Naive thymus-derived CD8-positive, alpha-beta T cell (primary cell): ENCODE measurements at regions not wholly inside any gene's neighbourhood (a gene's known extent, or its start where the extent isn't known, plus 50 kb on each side); places are given as distances from the start of the nearest gene placed in this dataset.
"Not testable (repeated sequence)": the region's sequence is repeated elsewhere in the genome, so short reads cannot be mapped to it uniquely, and the experiment has no call there.

ENCODE experiments used
- ATAC-seq, 2 donors: fragments of 150-1000 bp; cut with Tn5 transposase in 1 of 2; sonication (Bioruptor Pico), chemical (Tn5 transposase) in 1 of 2; 1 replicate in 1 of 2; 2 replicates in 1 of 2; pipeline ENCODE4 v1.10.0; 2021; ENCODE audit warnings: mild to moderate bottlenecking in 2 of 2, moderate library complexity in 2 of 2
- POLR2A ChIA-PET: fragments of 350-600 bp; sonication (Branson Sonifier 250); formaldehyde crosslinking; loops from one replicate; lab custom pipeline; 2021; ENCODE audit warnings: antibody characterized with exemption; lab: Charles Lee
- DNase-seq, 10 donors: peaks; one replicate each; pipeline versions ENCODE4 v3.0.0 to v3.0.0-alpha.2; 2020 to 2022
- H3K27ac Mint-ChIP-seq, 10 donors: one replicate each; pipeline ENCODE4 v1.8.0; 2020 to 2022; ENCODE audit warnings: mild to moderate bottlenecking in 10 of 10, mixed read lengths in 10 of 10, moderate library complexity in 4 of 10, inconsistent platforms in 1 of 10
- H3K27me3 Mint-ChIP-seq, 5 donors: one replicate each; pipeline ENCODE4 v1.8.0; 2021 to 2022; ENCODE audit warnings: mixed read lengths in 5 of 5
- H3K36me3 Mint-ChIP-seq, 3 donors: one replicate each; pipeline ENCODE4 v1.8.0; 2020 to 2022; ENCODE audit warnings: mixed read lengths in 3 of 3, mild to moderate bottlenecking in 2 of 3, inconsistent platforms in 1 of 3
- H3K4me1 Mint-ChIP-seq, 4 donors: one replicate each; pipeline ENCODE4 v1.8.0; 2021 to 2022; ENCODE audit warnings: mixed read lengths in 4 of 4
- H3K4me3 Mint-ChIP-seq, 10 donors: one replicate each; pipeline ENCODE4 v1.8.0; 2020 to 2022; ENCODE audit warnings: mild to moderate bottlenecking in 10 of 10, mixed read lengths in 10 of 10, moderate library complexity in 6 of 10, inconsistent platforms in 1 of 10
- H3K9me3 Mint-ChIP-seq, 9 donors: one replicate each; pipeline ENCODE4 v1.8.0; 2020 to 2022; ENCODE audit warnings: mixed read lengths in 9 of 9, mild to moderate bottlenecking in 3 of 9, inconsistent platforms in 1 of 9, moderate library complexity in 1 of 9

DNA sequence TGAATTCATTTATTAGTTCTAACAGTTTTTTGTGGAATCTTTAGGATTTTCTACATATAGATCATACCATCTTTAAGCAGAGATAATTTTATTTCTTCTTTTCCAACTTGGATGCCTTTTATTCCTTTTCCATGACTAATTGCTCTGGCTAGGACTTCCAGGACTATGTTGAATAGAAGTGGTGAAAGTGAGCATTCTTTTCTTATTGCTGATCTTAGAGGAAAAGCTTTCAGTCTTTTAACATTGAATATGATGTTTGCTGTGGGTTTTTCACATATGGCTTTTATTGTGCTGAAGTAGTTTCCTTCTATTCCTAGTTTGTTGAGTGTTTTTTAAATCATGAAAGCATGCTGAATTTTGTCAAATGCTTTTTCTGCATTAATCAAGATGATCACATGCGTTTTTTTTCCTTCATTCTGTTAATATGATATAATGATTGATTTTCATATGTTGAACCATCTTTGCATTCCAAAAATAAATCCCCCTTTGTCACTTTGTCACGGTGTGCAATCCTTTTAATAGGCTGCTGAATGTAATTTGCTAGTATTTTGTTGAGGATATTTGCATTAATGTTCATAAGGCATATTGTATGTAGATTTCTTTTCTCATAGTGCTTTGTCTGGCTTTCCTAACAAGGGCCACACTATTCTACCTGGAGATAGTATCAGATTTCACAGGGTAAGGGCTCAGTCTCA, 92.9 kb downstream of the ZNF467 start:
- H3K27ac Mint-ChIP-seq = no peak overlapping the region
- ATAC-seq = no peak
- peaks cover 0 to 28% (median 9%) of the 10 kb centered on the region in 9 donors for H3K9me3 Mint-ChIP-seq
- POLR2A ChIA-PET = no interaction called here
- H3K27me3 Mint-ChIP-seq = peaks cover 21 to 54% (median 31%) of the 10 kb centered on the region in 5 donors
- DNase-seq = no peak
- H3K4me3 Mint-ChIP-seq = no peak overlapping the region
- no peaks in the 10 kb centered on the region for H3K4me1 Mint-ChIP-seq
- H3K36me3 Mint-ChIP-seq = peaks cover 2 to 11% (median 10%) of the 10 kb centered on the region in 3 donors

DNA sequence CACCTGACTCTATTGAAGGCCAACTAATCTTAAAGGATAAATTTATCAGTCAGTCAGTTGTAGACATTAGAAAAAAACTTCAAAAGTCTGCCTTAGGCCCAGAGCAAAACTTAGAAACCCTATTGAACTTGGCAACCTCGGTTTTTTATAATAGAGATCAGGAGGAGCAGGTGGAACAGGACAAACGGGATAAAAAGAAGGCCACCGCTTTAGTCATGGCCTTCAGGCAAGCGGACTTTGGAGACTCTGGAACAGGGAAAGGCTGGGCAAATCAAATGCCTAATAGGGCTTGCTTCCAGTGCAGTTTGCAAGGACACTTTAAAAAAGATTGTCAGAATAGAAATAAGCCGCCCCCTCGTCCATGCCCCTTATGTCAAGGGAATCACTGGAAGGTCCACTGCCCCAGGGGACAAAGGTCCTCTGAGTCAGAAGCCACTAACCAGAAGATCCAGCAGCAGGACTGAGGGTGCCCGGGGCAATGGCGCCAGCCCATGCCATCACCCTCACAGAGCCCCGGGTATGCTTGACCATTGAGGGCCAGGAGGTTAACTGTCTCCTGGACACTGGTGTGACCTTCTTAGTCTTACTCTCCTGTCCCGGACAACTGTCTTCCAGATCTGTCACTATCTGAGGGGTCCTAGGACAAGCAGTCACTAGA, 98.5 kb downstream of the ZNF467 start:
- ATAC-seq, H3K4me1 Mint-ChIP-seq, H3K36me3 Mint-ChIP-seq, DNase-seq, POLR2A ChIA-PET, H3K27ac Mint-ChIP-seq, H3K4me3 Mint-ChIP-seq: not testable (repeated sequence)
- peaks cover 16 to 61% (median 47%) of the 10 kb centered on the region in 5 donors for H3K27me3 Mint-ChIP-seq
- peaks cover 0 to 10% (median 2%) of the 10 kb centered on the region in 9 donors for H3K9me3 Mint-ChIP-seq

DNA sequence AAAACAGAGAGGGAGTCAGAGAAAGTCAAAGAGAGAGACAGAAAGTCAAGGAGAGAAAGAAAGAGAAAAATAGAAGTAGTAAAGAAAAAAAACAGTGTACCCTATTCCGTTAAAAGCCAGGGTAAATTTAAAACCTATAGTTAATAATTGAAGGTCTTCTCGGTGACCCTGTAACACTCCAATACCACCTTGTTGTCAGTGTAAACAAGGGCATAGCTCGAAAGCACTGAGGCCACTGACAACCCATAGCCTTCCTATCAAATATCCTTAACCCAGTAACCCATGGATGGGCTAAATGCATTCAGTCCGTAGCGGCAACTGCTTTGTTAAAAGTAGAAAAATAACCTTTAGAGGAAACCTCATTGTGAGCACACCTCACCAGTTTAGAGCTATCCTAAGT, 100.4 kb downstream of the ZNF467 start:
- POLR2A ChIA-PET = no interaction called here
- no peak for ATAC-seq
- no peaks in the 10 kb centered on the region for H3K36me3 Mint-ChIP-seq

DNA sequence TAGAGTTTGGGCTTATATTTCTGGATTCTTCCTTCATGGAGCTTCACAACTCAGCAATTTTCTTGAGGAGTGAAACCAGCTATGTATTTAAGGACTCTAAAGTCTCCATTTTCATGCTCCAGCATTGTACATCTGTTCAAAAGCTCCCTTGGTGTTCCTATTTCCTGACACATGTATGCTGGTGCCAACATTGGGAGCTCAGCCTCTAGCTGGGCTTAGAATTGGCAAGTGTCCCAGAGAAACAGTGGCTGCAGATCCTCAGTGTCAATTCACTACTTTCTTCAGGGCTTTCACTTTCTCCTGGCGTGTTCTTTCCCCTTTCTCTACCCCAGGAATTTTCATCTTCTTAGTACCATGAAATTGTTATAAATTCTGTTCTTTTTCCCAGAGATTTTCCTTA, 103.1 kb downstream of the ZNF467 start:
- H3K27me3 Mint-ChIP-seq = peaks cover 15 to 62% (median 41%) of the 10 kb centered on the region in 5 donors
- DNase-seq (no peak), ATAC-seq (no peak)
- POLR2A ChIA-PET = no interaction called here
- no peak overlapping the region for H3K4me3 Mint-ChIP-seq
- H3K9me3 Mint-ChIP-seq = no peaks in the 10 kb centered on the region
- H3K27ac Mint-ChIP-seq = no peak overlapping the region
- no peaks in the 10 kb centered on the region for H3K4me1 Mint-ChIP-seq
- no peaks in the 10 kb centered on the region for H3K36me3 Mint-ChIP-seq

More for the DNA sequence above, 100.4 kb downstream of the ZNF467 start:
- H3K27me3 Mint-ChIP-seq = peaks cover 12 to 57% (median 40%) of the 10 kb centered on the region in 5 donors
- DNase-seq = no peak
- no peaks in the 10 kb centered on the region for H3K4me1 Mint-ChIP-seq
- H3K4me3 Mint-ChIP-seq = no peak overlapping the region
- H3K27ac Mint-ChIP-seq = no peak overlapping the region
- no peaks in the 10 kb centered on the region for H3K9me3 Mint-ChIP-seq

DNA sequence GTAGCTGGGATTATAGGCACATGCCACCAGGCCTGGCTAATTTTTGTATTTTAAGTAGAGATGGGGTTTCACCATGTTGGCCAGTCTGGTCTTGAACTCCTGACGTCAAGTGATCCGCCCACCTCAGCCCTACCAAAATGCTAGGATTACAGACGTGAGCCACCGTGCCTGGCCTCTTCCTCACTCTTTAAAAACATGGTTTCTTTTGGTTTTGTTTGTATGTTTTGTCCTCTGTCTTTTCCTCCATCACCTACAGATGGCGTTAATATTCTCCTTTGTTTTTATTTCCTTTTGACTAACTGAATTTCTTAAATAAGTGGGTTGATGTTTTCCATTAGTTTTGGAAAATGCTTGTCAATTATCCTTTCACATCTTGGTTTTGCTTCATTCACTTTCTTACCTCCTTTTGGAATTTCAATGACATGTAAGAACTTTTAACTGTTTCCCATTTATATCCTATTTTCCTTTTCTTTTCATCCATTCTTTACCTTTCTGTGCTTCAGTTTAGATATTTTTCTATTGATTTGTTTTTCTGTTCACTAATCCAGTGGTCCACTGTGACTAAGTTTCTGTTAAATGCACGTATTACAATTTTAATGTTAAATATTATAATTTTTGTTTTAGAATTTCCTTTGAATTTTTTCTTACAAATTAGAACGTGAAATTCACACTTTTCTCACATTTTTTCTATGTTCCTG, 104.1 kb downstream of the ZNF467 start:
- peak overlapping the region in 1 of 10 donors; percentile 25 for H3K27ac Mint-ChIP-seq
- no peaks in the 10 kb centered on the region for H3K4me1 Mint-ChIP-seq
- no peaks in the 10 kb centered on the region for H3K9me3 Mint-ChIP-seq
- POLR2A ChIA-PET = no interaction called here
- no peaks in the 10 kb centered on the region for H3K36me3 Mint-ChIP-seq
- DNase-seq = peak in 3 of 10 donors; percentile 12 to 15 (median 13)
- H3K4me3 Mint-ChIP-seq = no peak overlapping the region
- ATAC-seq = peak in 1 of 2 donors; percentile 29
- H3K27me3 Mint-ChIP-seq = peaks cover 17 to 64% (median 38%) of the 10 kb centered on the region in 5 donors

DNA sequence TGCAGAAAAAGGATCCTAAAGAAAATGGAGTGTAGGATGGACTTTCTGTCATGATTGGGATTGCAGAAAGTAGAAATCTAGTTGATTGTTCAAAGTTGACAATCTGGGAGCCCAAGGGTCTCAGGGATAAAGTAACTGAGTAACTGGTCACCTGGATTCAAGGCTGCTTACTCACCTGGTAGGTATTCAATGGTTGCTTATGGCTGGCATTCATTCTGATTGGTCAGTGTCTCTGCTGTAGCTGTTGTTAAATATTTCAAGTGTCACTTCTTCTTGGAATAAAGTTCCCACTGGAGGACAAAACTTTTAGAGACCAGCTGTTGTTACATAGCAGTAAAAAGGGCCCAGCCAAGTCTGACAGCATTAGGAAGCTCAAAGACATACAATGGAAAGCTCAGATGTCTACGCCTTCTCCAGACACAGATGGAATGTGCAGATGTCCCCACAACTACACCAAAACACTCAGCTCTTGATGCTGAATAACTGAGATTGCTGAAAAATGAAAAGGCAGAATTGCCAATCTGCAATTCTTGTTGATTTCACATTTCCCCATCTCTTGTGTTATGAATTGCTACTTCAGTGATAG, 106.9 kb downstream of the ZNF467 start:
- ATAC-seq = no peak
- H3K27me3 Mint-ChIP-seq = peaks cover 19 to 64% (median 40%) of the 10 kb centered on the region in 5 donors
- H3K4me1 Mint-ChIP-seq = no peaks in the 10 kb centered on the region
- no peaks in the 10 kb centered on the region for H3K36me3 Mint-ChIP-seq
- peak overlapping the region in 2 of 10 donors; percentile 3 to 42 for H3K27ac Mint-ChIP-seq
- POLR2A ChIA-PET = no interaction called here
- H3K4me3 Mint-ChIP-seq = no peak overlapping the region
- no peak for DNase-seq
- peaks cover 0 to 4% (median 0%) of the 10 kb centered on the region in 9 donors for H3K9me3 Mint-ChIP-seq

DNA sequence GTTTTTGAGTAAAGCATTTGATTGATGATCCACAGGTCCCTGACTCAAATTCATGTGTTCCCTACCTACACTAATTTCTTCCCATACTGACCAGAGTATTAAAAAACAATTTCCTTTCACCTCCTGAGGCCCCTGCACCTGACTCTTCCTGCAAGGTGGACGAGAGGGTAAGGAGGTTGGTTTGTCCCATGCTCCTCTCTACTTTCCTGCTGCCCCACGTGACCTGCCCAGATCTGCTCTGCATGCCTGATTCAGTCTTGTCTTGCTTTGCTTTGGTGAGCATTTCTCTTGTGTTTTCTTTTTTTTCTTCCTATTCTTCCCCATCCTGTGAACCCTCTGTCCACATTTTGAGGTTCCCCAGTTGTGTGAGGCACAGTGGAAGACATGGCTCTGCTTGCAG, 107.8 kb downstream of the ZNF467 start:
- H3K36me3 Mint-ChIP-seq, H3K27ac Mint-ChIP-seq, ATAC-seq, POLR2A ChIA-PET, DNase-seq, H3K9me3 Mint-ChIP-seq, H3K4me1 Mint-ChIP-seq, H3K4me3 Mint-ChIP-seq: not testable (repeated sequence)
- H3K27me3 Mint-ChIP-seq = peaks cover 19 to 67% (median 45%) of the 10 kb centered on the region in 5 donors

DNA sequence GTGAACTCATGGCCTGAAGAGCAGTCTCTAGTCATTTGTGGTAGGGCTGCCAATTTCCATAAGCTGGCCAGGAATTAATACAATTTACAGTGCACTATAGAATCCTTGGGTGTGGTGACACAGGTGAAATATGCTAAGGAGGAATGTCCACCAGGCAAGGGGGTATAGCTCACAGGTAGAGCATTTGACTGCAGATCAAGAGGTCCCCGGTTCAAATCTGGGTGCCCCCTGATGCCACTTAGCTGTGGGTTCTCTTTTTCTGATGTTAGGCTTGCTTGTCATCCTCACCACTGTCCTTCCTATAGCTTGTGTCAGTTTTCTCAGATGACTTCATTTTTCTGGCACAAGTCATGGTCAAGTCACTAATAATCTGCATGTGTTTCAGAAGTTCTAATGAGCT, 108.7 kb downstream of the ZNF467 start:
- DNase-seq (no peak), ATAC-seq (no peak)
- H3K4me1 Mint-ChIP-seq = no peaks in the 10 kb centered on the region
- peaks cover 0 to 4% (median 0%) of the 10 kb centered on the region in 9 donors for H3K9me3 Mint-ChIP-seq
- H3K27ac Mint-ChIP-seq = no peak overlapping the region
- POLR2A ChIA-PET = interaction anchor here (0.5 kb wide), 1 partner anchor 83 kb away, joined by 5 read pairs; no protein-coding TSS in a partner anchor
- H3K36me3 Mint-ChIP-seq = no peaks in the 10 kb centered on the region
- peaks cover 18 to 67% (median 36%) of the 10 kb centered on the region in 5 donors for H3K27me3 Mint-ChIP-seq
- no peak overlapping the region for H3K4me3 Mint-ChIP-seq

DNA sequence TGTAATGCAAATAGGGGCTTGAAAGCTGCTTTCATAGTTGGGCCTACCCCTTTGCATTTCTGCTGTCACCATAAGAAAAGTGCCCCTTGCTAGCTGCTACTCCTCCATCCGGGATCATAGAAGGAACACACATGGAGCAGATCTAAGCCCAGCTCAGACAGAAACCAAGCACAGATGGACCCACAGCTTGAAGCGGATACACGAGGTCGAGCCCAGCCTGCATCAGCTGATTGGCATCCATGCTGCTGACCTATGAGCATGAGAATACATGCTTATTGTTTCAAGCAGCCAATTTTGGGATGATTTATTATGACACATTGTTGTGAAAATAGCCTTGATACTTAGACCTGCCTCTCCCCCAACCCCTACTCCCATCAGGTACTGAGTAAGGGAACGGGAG, 109.2 kb downstream of the ZNF467 start:
- H3K27ac Mint-ChIP-seq = no peak overlapping the region
- POLR2A ChIA-PET = interaction anchor here (0.5 kb wide), 1 partner anchor 83 kb away, joined by 5 read pairs; no protein-coding TSS in a partner anchor
- H3K4me1 Mint-ChIP-seq = no peaks in the 10 kb centered on the region
- no peaks in the 10 kb centered on the region for H3K36me3 Mint-ChIP-seq
- ATAC-seq (no peak), DNase-seq (no peak)
- no peak overlapping the region for H3K4me3 Mint-ChIP-seq
- H3K27me3 Mint-ChIP-seq = peaks cover 15 to 67% (median 36%) of the 10 kb centered on the region in 5 donors
- H3K9me3 Mint-ChIP-seq = peaks cover 0 to 4% (median 0%) of the 10 kb centered on the region in 9 donors

DNA sequence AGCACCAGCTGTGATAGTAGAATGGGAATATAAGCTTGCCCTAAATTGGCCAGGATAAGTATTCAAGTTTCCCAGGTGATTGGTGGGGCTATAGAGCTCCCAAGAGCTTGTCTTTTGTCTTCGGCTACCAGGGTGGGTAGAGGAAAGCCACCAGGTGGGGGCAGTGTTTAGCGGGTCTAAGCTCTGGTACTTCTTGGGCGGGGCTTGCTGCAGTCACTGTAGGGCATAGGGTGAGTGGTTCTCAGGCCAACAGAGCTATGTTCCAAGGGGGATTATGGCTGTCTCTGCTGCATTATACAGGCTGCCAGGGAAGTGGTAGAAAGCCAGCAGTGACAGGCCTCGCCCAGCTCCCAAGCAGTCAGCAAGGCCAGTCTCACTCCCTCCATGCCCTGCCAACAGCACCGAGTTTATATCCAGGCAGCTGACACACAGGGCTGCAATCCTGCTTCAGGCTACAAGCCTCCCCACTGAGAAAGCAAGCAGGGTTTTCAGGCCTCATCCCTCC, 110.7 kb downstream of the ZNF467 start:
- ATAC-seq (peak; percentile 60 to 72), DNase-seq (peak; percentile 18 to 70 (median 43))
- H3K9me3 Mint-ChIP-seq = peaks cover 0 to 4% (median 0%) of the 10 kb centered on the region in 9 donors
- POLR2A ChIA-PET = no interaction called here
- H3K4me3 Mint-ChIP-seq = no peak overlapping the region
- H3K36me3 Mint-ChIP-seq = no peaks in the 10 kb centered on the region
- H3K27me3 Mint-ChIP-seq = peaks cover 14 to 68% (median 33%) of the 10 kb centered on the region in 5 donors
- peak overlapping the region in 1 of 10 donors; percentile 58 for H3K27ac Mint-ChIP-seq
- no peaks in the 10 kb centered on the region for H3K4me1 Mint-ChIP-seq

DNA sequence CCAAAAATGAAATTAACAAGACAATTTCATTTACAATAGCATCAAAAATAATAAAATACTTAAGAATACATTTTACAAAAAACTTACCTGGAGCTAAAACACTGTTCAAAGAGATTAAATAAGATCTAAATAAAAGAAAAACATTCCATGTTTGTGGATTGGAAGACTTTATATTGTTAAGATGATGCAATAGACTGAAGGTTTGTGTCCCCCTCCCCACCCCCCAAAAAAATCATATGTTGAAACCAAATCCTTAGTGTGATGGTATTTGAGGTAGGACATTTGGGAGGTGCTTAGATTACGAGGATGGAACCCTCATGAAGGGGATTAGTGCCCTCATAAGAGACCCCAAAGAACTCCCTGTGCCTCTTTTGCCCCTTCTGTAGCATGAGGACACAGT, 117.6 kb downstream of the ZNF467 start:
- H3K27ac Mint-ChIP-seq = no peak overlapping the region
- H3K4me3 Mint-ChIP-seq = no peak overlapping the region
- no peak for ATAC-seq
- H3K4me1 Mint-ChIP-seq = no peaks in the 10 kb centered on the region
- POLR2A ChIA-PET = no interaction called here
- H3K9me3 Mint-ChIP-seq = peaks cover 16 to 37% (median 26%) of the 10 kb centered on the region in 9 donors
- no peak for DNase-seq
- peaks cover 0 to 33% (median 18%) of the 10 kb centered on the region in 3 donors for H3K36me3 Mint-ChIP-seq
- peaks cover 18 to 63% (median 29%) of the 10 kb centered on the region in 5 donors for H3K27me3 Mint-ChIP-seq

DNA sequence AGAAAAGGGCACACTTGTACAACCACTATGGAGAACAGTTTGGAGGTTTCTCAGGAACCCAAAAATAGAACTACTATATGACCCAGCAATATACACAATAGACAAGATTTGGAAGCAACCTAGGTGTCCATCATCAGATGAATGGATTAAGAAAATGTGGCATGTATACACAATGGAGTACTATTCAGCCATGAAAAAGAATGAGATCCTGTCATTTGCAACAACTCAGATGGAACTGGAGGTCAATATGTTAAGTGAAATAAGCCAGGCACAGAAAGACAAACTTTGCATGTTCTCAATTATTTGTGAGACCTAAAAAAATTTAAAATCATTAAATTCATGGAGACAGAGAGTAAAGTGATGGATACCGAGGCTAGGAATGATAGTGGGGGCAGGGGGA, 118.8 kb downstream of the ZNF467 start:
- Mint-ChIP-seq H3K27me3 (peaks cover 19 to 57% (median 32%) of the 10 kb centered on the region in 5 donors), H3K36me3 (peaks cover 0 to 33% (median 18%) of the 10 kb centered on the region in 3 donors), H3K9me3 (peaks cover 16 to 37% (median 26%) of the 10 kb centered on the region in 9 donors), H3K27ac (no peak overlapping the region), H3K4me1 (no peaks in the 10 kb centered on the region), H3K4me3 (no peak overlapping the region)
- DNase-seq = no peak
- POLR2A ChIA-PET = no interaction called here
- ATAC-seq = no peak
